Cardiac fibroblast (primary cell): ENCODE measurements at regions not wholly inside any gene's neighbourhood (a gene's known extent, or its start where the extent isn't known, plus 50 kb on each side); places are given as distances from the start of the nearest gene placed in this dataset.
"Not testable (repeated sequence)": the region's sequence is repeated elsewhere in the genome, so short reads cannot be mapped to it uniquely, and the experiment has no call there.

Experiments used
- DNase-seq, 2 donors: peaks; one replicate each; pipeline versions ENCODE4 v3.0.0 to v3.0.0-alpha.2; 2010; ENCODE audit warnings: low read depth in 2 of 2
- H3K4me3 ChIP-seq, 2 donors: replicated peaks in 1 of 2; 1 replicate in 1 of 2; 2 replicates in 1 of 2; pipeline ENCODE4 v1.5.1; 2011; ENCODE audit warnings: low read depth in 2 of 2, low read length in 2 of 2, mild to moderate bottlenecking in 2 of 2, moderate library complexity in 1 of 2
- TF ChIP-seq, protein P1 (sequence below): IDR thresholded peaks from one replicate; pipeline ENCODE4 v1.5.1; 2011; ENCODE audit warnings: low read depth, mild to moderate bottlenecking, low read length, inconsistent platforms

DNA sequence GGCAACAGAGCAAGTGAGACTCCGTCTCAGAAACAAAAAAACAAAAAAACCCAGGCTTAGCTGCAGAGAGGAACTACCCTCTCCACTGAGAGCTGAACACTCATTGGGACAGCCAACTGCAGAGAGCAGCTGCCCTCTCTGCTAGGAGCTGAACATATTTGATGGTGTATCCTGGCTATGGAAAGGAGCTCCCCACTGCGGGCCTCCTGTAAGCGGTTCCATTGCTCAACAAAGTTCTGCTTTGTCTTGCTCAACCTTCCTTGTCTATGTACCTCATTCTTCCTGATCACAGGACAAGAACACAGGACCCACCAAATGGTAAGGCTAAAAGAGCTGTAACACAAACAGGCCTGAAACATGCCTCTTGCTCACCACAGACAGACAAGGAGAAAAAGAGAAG is 246.3 kb upstream of the LRRTM4 start:
- DNase-seq: no peak
- TF ChIP-seq, protein P1, sequence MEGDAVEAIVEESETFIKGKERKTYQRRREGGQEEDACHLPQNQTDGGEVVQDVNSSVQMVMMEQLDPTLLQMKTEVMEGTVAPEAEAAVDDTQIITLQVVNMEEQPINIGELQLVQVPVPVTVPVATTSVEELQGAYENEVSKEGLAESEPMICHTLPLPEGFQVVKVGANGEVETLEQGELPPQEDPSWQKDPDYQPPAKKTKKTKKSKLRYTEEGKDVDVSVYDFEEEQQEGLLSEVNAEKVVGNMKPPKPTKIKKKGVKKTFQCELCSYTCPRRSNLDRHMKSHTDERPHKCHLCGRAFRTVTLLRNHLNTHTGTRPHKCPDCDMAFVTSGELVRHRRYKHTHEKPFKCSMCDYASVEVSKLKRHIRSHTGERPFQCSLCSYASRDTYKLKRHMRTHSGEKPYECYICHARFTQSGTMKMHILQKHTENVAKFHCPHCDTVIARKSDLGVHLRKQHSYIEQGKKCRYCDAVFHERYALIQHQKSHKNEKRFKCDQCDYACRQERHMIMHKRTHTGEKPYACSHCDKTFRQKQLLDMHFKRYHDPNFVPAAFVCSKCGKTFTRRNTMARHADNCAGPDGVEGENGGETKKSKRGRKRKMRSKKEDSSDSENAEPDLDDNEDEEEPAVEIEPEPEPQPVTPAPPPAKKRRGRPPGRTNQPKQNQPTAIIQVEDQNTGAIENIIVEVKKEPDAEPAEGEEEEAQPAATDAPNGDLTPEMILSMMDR: no peak
- H3K4me3 ChIP-seq: no peak overlapping the region

DNA sequence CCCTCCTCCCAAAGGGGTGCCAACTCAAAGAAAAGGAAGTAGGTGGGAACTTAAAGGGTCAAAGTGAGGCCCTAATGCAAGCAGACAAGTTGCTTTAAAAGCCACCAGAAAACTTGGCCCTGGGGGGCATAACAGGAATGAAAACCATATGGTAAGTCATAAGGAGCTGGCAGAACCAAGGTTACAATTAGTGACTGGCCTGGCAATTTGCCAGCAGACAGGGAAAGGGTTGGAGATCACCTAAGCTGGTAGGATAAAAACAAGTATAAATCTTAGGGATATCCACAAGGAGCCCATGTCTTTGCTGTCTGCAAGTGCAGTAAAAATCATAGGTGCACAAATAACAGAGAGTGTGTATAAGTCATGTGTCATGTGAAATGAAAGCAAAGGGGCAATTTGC is 256.7 kb upstream of the LRRTM4 start:
- TF ChIP-seq, protein P1: no peak
- H3K4me3 ChIP-seq: no peak overlapping the region
- no peak for DNase-seq

DNA sequence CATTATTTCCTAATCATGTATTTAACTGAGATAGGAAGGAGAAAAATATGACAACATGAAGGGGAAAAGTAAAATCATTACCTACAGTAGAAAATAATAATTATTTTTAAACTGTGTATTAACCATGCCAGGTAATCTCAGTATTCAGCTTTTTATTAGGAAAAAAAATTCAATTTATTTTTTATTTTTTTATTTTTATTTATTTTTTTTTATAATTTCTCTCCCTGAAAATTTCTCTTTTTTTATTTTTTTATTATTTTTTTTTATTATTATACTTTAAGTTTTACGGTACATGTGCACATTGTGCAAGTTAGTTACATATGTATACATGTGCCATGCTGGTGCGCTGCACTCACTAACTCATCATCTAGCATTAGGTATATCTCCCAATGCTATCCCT is 271.3 kb upstream of the LRRTM4 start:
- DNase-seq, H3K4me3 ChIP-seq: not testable (repeated sequence)

DNA sequence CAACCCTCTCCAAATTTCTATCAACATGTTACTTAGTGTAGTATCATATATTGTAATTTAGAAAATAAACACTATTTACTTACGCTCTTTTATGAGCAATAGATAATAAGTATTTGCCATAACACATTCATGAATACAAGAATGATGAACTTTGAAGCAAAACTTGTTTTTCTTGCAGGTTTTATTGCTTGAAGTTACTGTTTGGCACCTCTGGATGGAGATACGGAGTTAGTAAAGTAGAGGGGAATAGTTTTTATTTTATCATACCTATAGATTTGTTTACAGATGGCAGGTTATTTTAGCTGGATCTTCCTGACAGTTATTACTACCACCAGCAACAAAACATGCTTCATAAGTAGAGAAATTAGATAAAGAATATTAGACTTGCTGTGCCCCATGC is 274.2 kb upstream of the LRRTM4 start:
- no peak for DNase-seq
- H3K4me3 ChIP-seq: no peak overlapping the region
- TF ChIP-seq, protein P1: no peak

DNA sequence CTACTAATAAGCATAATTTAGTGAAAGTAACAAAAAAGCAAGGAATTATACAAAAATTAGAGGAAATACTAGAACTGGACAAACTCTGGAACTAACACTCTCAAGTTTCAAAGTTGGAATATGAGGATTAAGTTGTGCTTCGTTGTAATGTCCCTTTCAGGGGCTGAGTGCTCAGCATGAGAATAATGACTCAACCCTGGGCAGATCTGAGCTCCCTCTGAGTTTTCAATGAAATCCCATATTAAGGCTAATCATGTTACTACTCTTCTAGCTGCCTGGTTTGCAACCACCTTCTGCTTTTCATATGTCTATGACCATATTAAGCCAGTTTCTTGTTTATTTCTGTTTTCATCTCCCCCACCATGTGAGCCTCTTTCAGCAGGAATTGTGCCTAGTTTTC is 274.9 kb upstream of the LRRTM4 start:
- H3K4me3 ChIP-seq: no peak overlapping the region
- no peak for DNase-seq
- TF ChIP-seq, protein P1: no peak

DNA sequence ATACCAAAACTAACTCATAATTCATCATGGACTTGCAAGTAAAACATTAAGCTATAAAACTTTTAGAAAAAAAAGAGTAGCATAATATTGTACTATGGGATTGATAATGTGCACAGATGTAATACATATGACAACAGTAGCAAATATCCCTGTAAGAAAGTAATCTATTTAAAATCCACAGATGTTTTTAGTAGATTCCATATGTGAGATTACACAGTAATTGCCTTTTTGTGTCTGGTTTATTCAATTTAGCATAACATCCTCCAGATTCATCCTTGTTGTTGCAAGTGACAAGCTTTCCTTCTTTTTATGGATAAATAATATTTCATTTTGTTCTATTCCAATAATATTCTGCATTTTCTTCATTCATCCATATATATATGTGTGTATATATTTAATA is 278.2 kb upstream of the LRRTM4 start:
- TF ChIP-seq, protein P1: no peak
- H3K4me3 ChIP-seq: no peak overlapping the region
- DNase-seq: no peak

DNA sequence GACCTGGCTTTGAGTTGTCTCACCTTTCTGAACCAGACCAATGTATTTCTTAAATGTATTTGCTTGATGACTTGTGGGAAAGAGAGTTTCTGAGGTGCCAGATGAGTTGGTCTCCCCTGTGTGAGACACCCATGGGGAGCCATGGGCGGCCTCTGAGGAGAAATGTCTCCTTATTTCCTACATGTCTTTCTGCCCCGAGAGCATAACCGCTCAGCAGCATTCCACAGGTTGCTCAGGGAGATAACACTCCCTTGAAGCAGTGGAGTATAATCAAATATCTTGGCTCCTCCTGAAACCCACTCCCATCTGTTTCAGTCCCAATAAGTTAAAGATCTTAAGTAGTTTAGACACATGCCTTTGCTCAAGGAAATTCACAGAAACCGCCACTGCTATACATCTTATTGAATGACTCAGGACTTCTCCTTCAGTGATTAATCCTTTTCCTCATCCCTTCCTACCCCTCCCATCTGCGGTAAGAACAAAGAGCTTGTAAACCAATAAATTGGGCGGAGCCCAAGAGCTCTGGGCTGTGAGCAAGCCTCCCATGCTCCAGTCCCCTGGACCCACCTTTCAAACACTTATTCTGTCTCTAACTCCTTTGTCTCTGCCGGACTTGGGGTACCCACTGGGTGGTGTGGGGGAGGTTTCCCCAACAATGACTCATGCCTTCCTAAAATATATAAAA is 285.5 kb upstream of the LRRTM4 start:
- DNase-seq: no peak
- H3K4me3 ChIP-seq: no peak overlapping the region
- TF ChIP-seq, protein P1: no peak
